ENCODE measurements at regions not wholly inside any gene's neighbourhood (a gene's known extent, or its start where the extent isn't known, plus 50 kb on each side); places are given as distances from the start of the nearest gene placed in this dataset.
"Not testable (repeated sequence)": the region's sequence is repeated elsewhere in the genome, so short reads cannot be mapped to it uniquely, and the experiment has no call there.

DNA sequence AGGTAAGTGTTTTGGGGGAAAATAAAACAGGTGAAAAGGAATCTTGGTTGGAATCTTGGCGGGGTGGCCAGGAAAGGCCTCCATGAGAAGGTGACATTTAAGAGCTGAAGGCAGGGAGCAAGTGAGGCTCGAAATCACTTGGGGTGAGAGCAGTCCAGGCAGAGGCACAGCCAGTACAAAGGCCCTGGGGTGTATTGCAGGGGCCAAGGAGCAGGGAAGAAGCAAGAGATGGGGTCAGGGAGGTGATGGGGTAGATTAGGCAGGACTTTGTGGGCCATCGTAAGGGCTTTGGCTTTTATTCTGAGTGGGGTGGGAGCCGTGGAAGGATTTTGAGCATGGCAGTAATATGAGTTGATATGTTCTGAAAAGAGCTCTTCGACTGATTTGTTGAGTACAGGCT is 551.1 kb downstream of the MN1 start:
- Histone ChIP-seq H3K9me3 (peaks cover 3% of the 10 kb centered on the region), H3K4me1 (ENCODE audit: low read depth) (no peaks in the 10 kb centered on the region), H3K4me3 (no peak overlapping the region), H3K36me3 (ENCODE audit: low read depth) (no peaks in the 10 kb centered on the region)
- intact Hi-C loops (cut with DNase I, micrococcal nuclease), result no loop called here
- no peak for ATAC-seq
- no peak for DNase-seq
- TF ChIP-seq, protein P1, sequence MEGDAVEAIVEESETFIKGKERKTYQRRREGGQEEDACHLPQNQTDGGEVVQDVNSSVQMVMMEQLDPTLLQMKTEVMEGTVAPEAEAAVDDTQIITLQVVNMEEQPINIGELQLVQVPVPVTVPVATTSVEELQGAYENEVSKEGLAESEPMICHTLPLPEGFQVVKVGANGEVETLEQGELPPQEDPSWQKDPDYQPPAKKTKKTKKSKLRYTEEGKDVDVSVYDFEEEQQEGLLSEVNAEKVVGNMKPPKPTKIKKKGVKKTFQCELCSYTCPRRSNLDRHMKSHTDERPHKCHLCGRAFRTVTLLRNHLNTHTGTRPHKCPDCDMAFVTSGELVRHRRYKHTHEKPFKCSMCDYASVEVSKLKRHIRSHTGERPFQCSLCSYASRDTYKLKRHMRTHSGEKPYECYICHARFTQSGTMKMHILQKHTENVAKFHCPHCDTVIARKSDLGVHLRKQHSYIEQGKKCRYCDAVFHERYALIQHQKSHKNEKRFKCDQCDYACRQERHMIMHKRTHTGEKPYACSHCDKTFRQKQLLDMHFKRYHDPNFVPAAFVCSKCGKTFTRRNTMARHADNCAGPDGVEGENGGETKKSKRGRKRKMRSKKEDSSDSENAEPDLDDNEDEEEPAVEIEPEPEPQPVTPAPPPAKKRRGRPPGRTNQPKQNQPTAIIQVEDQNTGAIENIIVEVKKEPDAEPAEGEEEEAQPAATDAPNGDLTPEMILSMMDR (IDR thresholded peaks at IDR 0.05), result no peak

DNA sequence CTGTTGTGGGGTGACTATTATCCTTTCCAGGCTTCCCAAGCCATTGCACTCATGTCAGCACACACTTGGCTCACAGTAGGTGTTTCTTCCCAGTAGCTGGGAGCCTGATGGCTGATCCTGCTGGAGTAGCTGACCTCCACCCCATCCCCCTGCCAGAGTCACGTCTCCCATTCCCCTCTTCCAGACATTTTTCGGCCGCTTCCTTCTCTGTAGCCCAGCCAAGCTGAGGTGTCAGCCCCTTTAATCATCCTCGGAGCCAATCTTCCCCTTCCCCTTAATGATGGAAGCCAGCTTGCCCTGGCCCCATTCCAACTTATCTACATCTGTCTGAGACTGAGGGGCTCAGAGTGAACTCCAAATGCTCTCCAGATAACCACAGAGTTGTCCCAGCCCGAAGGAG is 550.7 kb downstream of the MN1 start:
- DNase-seq, result no peak

DNA sequence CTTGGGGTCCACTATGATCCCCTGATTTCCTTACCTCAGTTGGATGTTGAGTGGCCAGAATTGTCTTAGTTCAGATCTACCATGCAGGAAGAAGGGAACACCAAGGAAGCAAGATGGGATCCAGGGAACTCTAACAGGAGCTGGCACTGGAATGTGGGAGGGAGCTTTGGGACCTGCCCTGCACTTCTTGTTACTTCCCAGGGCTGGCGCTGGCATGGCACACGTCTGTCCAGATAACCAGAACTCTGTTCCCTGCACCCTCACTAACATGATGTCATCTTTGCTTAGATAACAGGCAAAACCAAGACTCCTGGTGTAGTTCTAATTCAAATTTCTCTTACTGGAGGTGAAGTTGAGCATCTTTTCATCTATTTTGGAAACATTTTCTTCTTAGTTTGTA is 550.0 kb downstream of the MN1 start:
- no peaks in the 10 kb centered on the region for H3K36me3 ChIP-seq (ENCODE audit: low read depth)
- intact Hi-C loops (cut with DNase I, micrococcal nuclease), result no loop called here
- H3K4me1 ChIP-seq (ENCODE audit: low read depth), result no peaks in the 10 kb centered on the region
- peaks cover 11% of the 10 kb centered on the region for H3K9me3 ChIP-seq
- TF ChIP-seq, protein P1 (IDR thresholded peaks at IDR 0.05), result no peak
- no peak overlapping the region for H3K4me3 ChIP-seq
- no peak for ATAC-seq
- no peak for DNase-seq

More for the DNA sequence above, 550.7 kb downstream of the MN1 start:
- intact Hi-C loops (cut with DNase I, micrococcal nuclease), result no loop called here
- TF ChIP-seq, protein P1 (IDR thresholded peaks at IDR 0.05), result no peak
- H3K4me1 ChIP-seq (ENCODE audit: low read depth), result no peaks in the 10 kb centered on the region
- no peaks in the 10 kb centered on the region for H3K36me3 ChIP-seq (ENCODE audit: low read depth)
- H3K4me3 ChIP-seq, result no peak overlapping the region
- H3K9me3 ChIP-seq, result peaks cover 8% of the 10 kb centered on the region
- ATAC-seq, result no peak

DNA sequence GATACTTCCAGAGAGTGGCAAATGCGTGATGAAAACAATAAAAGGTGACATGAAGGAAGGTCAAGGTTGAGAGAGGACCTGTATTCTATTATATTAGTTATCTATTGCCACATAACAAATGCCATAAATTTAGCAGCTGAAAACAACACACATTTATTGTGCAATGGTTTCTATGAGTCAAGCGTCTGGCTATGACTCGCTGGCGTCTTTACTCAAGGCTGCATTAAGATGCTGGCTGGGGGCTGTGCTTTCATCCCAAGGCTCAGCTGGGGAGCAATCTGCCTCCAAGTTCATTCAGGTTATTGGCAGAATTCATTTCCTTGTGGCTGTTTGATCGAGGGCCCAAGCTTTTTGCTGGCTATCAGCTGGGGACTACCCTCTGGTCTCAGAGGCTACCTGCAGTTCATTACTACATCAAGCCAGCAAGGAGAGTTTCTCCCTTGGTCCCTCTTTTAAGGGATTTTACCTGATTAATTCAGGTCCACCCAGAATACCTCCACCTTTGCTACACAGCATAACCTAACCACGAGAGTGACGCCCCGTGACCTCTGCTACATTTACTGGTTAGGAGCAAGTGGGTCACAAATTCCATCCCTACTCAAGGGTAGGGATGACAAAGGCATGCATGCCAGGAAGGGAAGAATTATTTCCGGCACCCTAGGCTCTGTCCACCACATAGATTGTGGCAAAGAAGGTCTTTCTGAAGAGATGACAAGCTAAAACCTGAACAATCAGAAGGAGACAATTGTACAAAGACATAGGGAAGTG is 549.1 kb downstream of the MN1 start:
- Histone ChIP-seq H3K9me3 (peaks cover 11% of the 10 kb centered on the region), H3K36me3 (ENCODE audit: low read depth) (no peaks in the 10 kb centered on the region), H3K4me3 (no peak overlapping the region), H3K4me1 (ENCODE audit: low read depth) (no peaks in the 10 kb centered on the region)
- TF ChIP-seq, protein P1 (IDR thresholded peaks at IDR 0.05), result no peak
- intact Hi-C loops (cut with DNase I, micrococcal nuclease), result no loop called here
- no peak for ATAC-seq
- DNase-seq, result no peak

DNA sequence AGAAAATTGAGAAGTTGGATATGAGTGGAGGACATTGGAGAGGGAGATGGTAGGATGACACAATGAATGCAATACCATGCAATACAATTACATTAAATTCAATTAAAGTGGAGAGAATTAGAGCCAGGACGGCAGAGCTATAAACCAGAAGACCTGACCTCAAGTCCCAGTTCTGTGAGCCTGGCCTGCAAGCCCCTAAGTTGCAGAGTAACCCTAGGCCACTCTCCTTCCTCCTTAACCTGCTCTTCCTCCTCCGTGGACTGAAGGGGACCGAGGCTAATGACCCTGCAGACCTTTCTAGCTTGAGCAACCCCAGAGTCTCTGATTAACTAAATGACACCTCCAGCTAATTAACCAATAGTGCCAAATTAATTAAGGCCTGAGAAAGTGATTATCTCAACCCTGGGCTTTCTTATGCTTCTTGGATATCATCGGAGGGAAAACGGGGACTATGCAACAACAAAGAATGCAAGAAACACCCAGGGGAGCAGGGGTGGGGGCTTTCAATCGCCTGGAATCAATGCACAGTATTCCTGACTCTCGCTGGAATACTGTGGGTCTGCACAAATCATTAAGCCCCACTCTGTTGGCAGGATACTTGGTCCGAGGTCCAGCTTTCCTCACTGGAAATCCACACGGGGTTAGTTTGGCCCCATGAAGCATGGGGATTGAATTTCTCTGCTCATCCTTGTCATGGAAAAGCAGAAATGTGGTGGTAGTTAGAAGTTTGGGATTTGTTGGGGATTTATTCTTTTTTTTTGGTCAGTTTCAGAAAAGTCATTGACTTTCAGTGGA is 548.3 kb downstream of the MN1 start:
- Histone ChIP-seq H3K9me3 (peaks cover 11% of the 10 kb centered on the region), H3K4me1 (ENCODE audit: low read depth) (no peaks in the 10 kb centered on the region), H3K36me3 (ENCODE audit: low read depth) (no peaks in the 10 kb centered on the region), H3K4me3 (no peak overlapping the region)
- ATAC-seq (no peak), DNase-seq (no peak)
- TF ChIP-seq, protein P1 (IDR thresholded peaks at IDR 0.05), result no peak
- intact Hi-C loops (cut with DNase I, micrococcal nuclease), result no loop called here

DNA sequence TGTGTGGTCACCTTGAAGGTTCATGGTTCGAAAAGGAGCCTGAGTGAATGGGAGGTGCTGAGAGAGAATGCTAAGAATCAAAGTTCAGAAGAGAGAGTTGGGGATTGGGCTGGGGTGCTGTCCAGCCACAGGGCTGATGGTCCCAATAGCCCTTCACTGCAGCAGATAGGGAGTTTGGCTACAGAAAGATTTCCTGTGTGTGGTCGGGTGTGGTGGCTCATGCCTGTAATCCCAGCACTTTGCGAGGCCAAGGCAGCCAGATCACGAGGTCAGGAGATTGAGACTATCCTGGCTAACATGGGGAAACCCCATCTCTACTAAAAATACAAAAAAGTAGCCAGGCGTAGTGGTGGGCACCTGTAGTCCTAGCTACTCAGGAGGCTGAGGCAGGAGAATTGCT is 547.5 kb downstream of the MN1 start:
- intact Hi-C loops (cut with DNase I, micrococcal nuclease); DNase-seq: not testable (repeated sequence)

More for the DNA sequence above, 547.5 kb downstream of the MN1 start:
- not testable (repeated sequence) for H3K4me1 ChIP-seq (ENCODE audit: low read depth); H3K4me3 ChIP-seq; ATAC-seq; H3K36me3 ChIP-seq (ENCODE audit: low read depth)
- peaks cover 11% of the 10 kb centered on the region for H3K9me3 ChIP-seq
